ENCODE measurements at regions not wholly inside any gene's neighbourhood (a gene's known extent, or its start where the extent isn't known, plus 50 kb on each side); places are given as distances from the start of the nearest gene placed in this dataset.

GRCh38 chr2:220478305-220479058 is 851.1 kb downstream of the SLC4A3 start:
- H3K4me1 Mint-ChIP-seq, result no peaks in the 10 kb centered on the region
- H3K9me3 Mint-ChIP-seq, result no peaks in the 10 kb centered on the region
- no peaks in the 10 kb centered on the region for H3K27me3 Mint-ChIP-seq
- no peak overlapping the region for H3K27ac Mint-ChIP-seq
- H3K4me3 Mint-ChIP-seq, result no peak overlapping the region
- no peak for ATAC-seq (replicated peaks)
- H3K36me3 Mint-ChIP-seq (ENCODE audit: low read depth), result no peaks in the 10 kb centered on the region

- no peak overlapping the region for H3K4me3 Mint-ChIP-seq
- H3K4me1 Mint-ChIP-seq, result no peaks in the 10 kb centered on the region
Measured at GRCh38 chr2:220482716-220483115, 855.3 kb downstream of the SLC4A3 start.

GRCh38 chr2:220489121-220489520 is 861.7 kb downstream of the SLC4A3 start:
- ATAC-seq (replicated peaks), result no peak
- H3K36me3 Mint-ChIP-seq (ENCODE audit: low read depth), result no peaks in the 10 kb centered on the region
- H3K27ac Mint-ChIP-seq, result no peak overlapping the region
- H3K4me3 Mint-ChIP-seq, result no peak overlapping the region
- no peaks in the 10 kb centered on the region for H3K4me1 Mint-ChIP-seq
- peaks cover 6% of the 10 kb centered on the region for H3K9me3 Mint-ChIP-seq
- H3K27me3 Mint-ChIP-seq, result peaks cover 7% of the 10 kb centered on the region

More at GRCh38 chr2:220482716-220483115, 855.3 kb downstream of the SLC4A3 start:
- H3K27me3 Mint-ChIP-seq, result peaks cover 7% of the 10 kb centered on the region
- no peaks in the 10 kb centered on the region for H3K36me3 Mint-ChIP-seq (ENCODE audit: low read depth)
- H3K9me3 Mint-ChIP-seq, result no peaks in the 10 kb centered on the region
- no peak overlapping the region for H3K27ac Mint-ChIP-seq
- ATAC-seq (replicated peaks), result no peak

GRCh38 chr2:220491670-220492069 is 864.2 kb downstream of the SLC4A3 start:
- Mint-ChIP-seq H3K27ac (no peak overlapping the region), H3K27me3 (peaks cover 3% of the 10 kb centered on the region), H3K4me1 (no peaks in the 10 kb centered on the region), H3K9me3 (peaks cover 6% of the 10 kb centered on the region), H3K4me3 (no peak overlapping the region), H3K36me3 (ENCODE audit: low read depth) (no peaks in the 10 kb centered on the region)
- ATAC-seq (replicated peaks), result no peak

- H3K27ac Mint-ChIP-seq, result no peak overlapping the region
- peaks cover 3% of the 10 kb centered on the region for H3K9me3 Mint-ChIP-seq
- H3K36me3 Mint-ChIP-seq (ENCODE audit: low read depth), result no peaks in the 10 kb centered on the region
Measured at GRCh38 chr2:220493871-220494525, 866.6 kb downstream of the SLC4A3 start.

GRCh38 chr2:220496513-220496912 is 869.1 kb downstream of the SLC4A3 start:
- Mint-ChIP-seq H3K4me3 (no peak overlapping the region), H3K9me3 (peaks cover 3% of the 10 kb centered on the region), H3K36me3 (ENCODE audit: low read depth) (no peaks in the 10 kb centered on the region), H3K4me1 (no peaks in the 10 kb centered on the region), H3K27me3 (peaks cover 3% of the 10 kb centered on the region), H3K27ac (no peak overlapping the region)
- ATAC-seq (replicated peaks), result no peak

More at GRCh38 chr2:220493871-220494525, 866.6 kb downstream of the SLC4A3 start:
- no peaks in the 10 kb centered on the region for H3K4me1 Mint-ChIP-seq
- no peak for ATAC-seq (replicated peaks)
- H3K4me3 Mint-ChIP-seq, result no peak overlapping the region
- H3K27me3 Mint-ChIP-seq, result peaks cover 3% of the 10 kb centered on the region

- Mint-ChIP-seq H3K27me3 (no peaks in the 10 kb centered on the region), H3K4me1 (no peaks in the 10 kb centered on the region), H3K4me3 (no peak overlapping the region), H3K9me3 (no peaks in the 10 kb centered on the region), H3K27ac (no peak overlapping the region), H3K36me3 (ENCODE audit: low read depth) (no peaks in the 10 kb centered on the region)
- no peak for ATAC-seq (replicated peaks)
Measured at GRCh38 chr2:220499225-220499624, 871.8 kb downstream of the SLC4A3 start.

- ATAC-seq (replicated peaks), result no peak
- Mint-ChIP-seq H3K27me3 (peaks cover 5% of the 10 kb centered on the region), H3K27ac (no peak overlapping the region), H3K9me3 (no peaks in the 10 kb centered on the region), H3K36me3 (ENCODE audit: low read depth) (no peaks in the 10 kb centered on the region), H3K4me3 (no peak overlapping the region), H3K4me1 (no peaks in the 10 kb centered on the region)
Measured at GRCh38 chr2:220502539-220502938, 875.1 kb downstream of the SLC4A3 start.

GRCh38 chr2:220503431-220503830 is 876.0 kb downstream of the SLC4A3 start:
- Mint-ChIP-seq H3K36me3 (ENCODE audit: low read depth) (no peaks in the 10 kb centered on the region), H3K9me3 (no peaks in the 10 kb centered on the region), H3K4me1 (no peaks in the 10 kb centered on the region), H3K27ac (no peak overlapping the region), H3K4me3 (no peak overlapping the region), H3K27me3 (peaks cover 7% of the 10 kb centered on the region)
- ATAC-seq (replicated peaks), result no peak

- peaks cover 7% of the 10 kb centered on the region for H3K27me3 Mint-ChIP-seq
- H3K4me1 Mint-ChIP-seq, result no peaks in the 10 kb centered on the region
- no peaks in the 10 kb centered on the region for H3K36me3 Mint-ChIP-seq (ENCODE audit: low read depth)
- H3K4me3 Mint-ChIP-seq, result no peak overlapping the region
- no peaks in the 10 kb centered on the region for H3K9me3 Mint-ChIP-seq
- no peak for ATAC-seq (replicated peaks)
- no peak overlapping the region for H3K27ac Mint-ChIP-seq
Measured at GRCh38 chr2:220504938-220505503, 877.6 kb downstream of the SLC4A3 start.

- Mint-ChIP-seq H3K27me3 (peaks cover 7% of the 10 kb centered on the region), H3K4me1 (no peaks in the 10 kb centered on the region), H3K4me3 (no peak overlapping the region), H3K27ac (no peak overlapping the region), H3K36me3 (ENCODE audit: low read depth) (no peaks in the 10 kb centered on the region), H3K9me3 (no peaks in the 10 kb centered on the region)
- ATAC-seq (replicated peaks), result no peak
Measured at GRCh38 chr2:220506466-220506865, 879.0 kb downstream of the SLC4A3 start.

- peaks cover 5% of the 10 kb centered on the region for H3K9me3 Mint-ChIP-seq
- H3K4me3 Mint-ChIP-seq, result no peak overlapping the region
- peaks cover 11% of the 10 kb centered on the region for H3K27me3 Mint-ChIP-seq
- no peaks in the 10 kb centered on the region for H3K4me1 Mint-ChIP-seq
- no peaks in the 10 kb centered on the region for H3K36me3 Mint-ChIP-seq (ENCODE audit: low read depth)
- H3K27ac Mint-ChIP-seq, result no peak overlapping the region
- ATAC-seq (replicated peaks), result no peak
Measured at GRCh38 chr2:220509096-220509757, 881.8 kb downstream of the SLC4A3 start.

GRCh38 chr2:220509966-220510365 is 882.5 kb downstream of the SLC4A3 start:
- H3K9me3 Mint-ChIP-seq, result peaks cover 5% of the 10 kb centered on the region
- H3K36me3 Mint-ChIP-seq (ENCODE audit: low read depth), result no peaks in the 10 kb centered on the region
- ATAC-seq (replicated peaks), result no peak
- peaks cover 8% of the 10 kb centered on the region for H3K27me3 Mint-ChIP-seq
- H3K27ac Mint-ChIP-seq, result no peak overlapping the region
- no peaks in the 10 kb centered on the region for H3K4me1 Mint-ChIP-seq
- no peak overlapping the region for H3K4me3 Mint-ChIP-seq

- no peaks in the 10 kb centered on the region for H3K36me3 Mint-ChIP-seq (ENCODE audit: low read depth)
- H3K9me3 Mint-ChIP-seq, result peaks cover 5% of the 10 kb centered on the region
- H3K27me3 Mint-ChIP-seq, result peaks cover 7% of the 10 kb centered on the region
- no peak overlapping the region for H3K27ac Mint-ChIP-seq
- no peak overlapping the region for H3K4me3 Mint-ChIP-seq
- H3K4me1 Mint-ChIP-seq, result no peaks in the 10 kb centered on the region
- no peak for ATAC-seq (replicated peaks)
Measured at GRCh38 chr2:220510668-220511067, 883.2 kb downstream of the SLC4A3 start.
